Endothelial cell of hepatic sinusoid (primary cell): ENCODE measurements at regions not wholly inside any gene's neighbourhood (a gene's known extent, or its start where the extent isn't known, plus 50 kb on each side); places are given as distances from the start of the nearest gene placed in this dataset.
"Not testable (repeated sequence)": the region's sequence is repeated elsewhere in the genome, so short reads cannot be mapped to it uniquely, and the experiment has no call there.

Experiments
- in situ Hi-C: cut with HindIII; loops from 2 replicates; pipeline ENCODE4 v1.10.0; 2017; ENCODE audit warnings: low sequenced_read_pairs

DNA sequence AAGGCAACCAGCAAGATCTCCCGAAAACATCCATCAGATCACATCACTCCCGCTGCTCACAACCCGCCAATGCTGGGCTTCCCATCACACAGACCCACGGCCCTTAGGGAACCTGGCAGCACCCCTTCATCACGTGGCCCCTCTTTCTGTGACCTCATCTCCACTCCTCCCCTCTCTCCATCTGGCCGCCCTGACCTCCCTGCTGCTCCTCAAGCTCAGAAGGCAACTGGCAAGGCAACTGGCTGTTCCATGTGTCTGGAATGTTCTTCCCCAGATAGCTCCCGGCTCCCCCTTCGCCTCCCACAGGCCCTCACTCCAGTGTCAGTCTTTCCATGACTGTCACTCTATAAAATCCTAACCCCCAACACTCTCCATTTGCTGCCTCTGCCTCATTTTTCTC lies 113.0 kb upstream of the ERG start:
- in situ Hi-C loops: no loop called here

DNA sequence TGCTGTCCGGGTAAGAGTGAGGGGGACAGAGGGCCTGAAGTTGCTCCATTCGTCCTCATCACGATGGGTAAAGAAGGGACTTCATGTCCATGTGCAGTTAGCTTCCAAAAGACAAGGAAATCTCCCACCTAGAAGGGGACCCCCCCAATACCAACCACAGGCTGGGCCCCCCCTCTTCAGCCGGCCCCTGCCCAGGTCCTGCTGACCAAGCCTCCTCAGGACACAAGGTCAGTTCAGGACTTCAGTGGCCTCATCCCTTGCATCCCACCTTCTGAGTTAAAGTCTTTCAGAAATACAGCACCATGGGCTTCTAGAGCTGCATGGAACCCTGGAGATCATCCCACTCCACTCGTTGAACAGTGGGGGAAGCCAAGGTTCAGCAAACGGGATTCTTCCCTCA lies 115.4 kb upstream of the ERG start:
- in situ Hi-C loops: no loop called here

DNA sequence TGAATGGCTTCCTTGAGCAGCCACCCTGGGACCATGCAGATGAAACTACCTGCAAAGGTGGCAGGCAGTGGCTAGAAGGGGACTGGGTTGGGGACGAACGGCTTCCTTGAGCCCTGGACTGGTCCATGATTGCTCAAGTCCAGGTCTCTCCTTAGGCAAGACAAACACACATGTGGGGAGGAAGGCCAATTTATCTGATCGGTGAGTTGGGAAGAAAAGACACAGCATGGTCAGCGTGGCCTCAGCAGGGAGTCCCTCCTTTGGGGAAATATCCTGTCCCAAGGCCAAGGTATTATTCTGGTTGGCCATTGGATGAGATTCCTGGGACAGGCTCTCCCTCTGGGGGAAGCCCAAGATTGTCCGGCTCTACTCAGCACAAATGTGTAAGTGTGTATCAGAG lies 116.3 kb upstream of the ERG start:
- in situ Hi-C loops: no loop called here

DNA sequence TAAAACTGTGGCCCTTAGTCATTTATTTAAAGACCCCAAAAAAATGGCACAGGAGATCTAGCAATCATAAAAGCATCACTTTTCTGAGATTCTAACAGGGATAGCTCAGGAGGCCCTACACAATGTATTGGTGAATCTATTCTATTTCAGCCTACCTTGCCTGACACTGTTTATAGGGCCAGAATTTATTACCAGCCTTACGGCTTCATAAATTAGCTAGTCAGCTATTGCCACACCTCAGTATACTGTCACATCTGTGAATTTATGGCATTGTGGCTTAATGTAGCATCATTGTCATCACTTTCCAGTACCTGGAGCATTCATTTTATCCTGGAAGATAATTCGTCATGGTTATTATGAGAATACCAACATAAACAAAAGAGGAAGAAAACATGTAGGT lies 121.2 kb upstream of the ERG start:
- in situ Hi-C loops: no loop called here

DNA sequence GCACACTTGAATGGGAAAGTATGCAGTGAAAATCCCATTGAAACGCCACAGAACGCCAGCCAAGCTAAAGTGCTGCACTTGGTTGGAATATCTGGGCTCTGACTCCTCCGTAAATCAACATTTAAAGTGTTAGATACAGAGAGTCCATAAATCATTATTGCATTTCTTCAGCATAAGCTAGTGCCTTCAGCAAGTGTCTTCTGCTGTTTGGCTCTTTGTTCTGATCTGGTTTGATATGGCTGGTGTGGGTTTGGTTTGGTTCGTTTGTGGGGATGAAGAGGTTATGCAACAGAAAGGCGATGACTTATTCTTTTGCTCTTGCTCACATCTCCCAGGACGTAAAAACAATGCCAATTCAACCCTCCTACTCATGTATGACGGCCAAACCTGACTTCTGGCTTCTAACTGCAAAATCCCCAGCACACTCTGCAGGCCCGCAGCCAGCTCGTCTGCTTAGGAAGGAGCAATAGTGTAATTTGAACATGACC lies 121.8 kb upstream of the ERG start:
- in situ Hi-C loops: no loop called here

DNA sequence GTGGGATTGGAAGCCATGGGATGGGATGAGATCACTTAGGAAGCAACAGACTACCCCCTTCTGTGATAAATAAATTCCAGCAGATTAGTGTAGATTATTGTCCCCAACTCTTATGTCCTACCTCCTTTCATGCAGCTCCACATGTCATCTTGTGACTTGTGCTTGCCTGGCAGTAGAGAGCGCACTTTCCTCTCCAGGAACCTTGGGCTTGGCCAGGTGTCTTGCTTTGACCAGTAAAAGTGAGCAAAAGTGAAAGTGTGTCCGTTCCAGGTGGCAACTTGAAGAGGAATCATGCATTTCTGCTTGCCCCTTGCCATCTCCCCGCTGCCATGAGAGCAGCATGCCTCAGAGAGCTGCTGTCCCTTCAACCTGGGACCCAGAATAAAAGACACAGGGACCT lies 122.9 kb upstream of the ERG start:
- in situ Hi-C loops: no loop called here

DNA sequence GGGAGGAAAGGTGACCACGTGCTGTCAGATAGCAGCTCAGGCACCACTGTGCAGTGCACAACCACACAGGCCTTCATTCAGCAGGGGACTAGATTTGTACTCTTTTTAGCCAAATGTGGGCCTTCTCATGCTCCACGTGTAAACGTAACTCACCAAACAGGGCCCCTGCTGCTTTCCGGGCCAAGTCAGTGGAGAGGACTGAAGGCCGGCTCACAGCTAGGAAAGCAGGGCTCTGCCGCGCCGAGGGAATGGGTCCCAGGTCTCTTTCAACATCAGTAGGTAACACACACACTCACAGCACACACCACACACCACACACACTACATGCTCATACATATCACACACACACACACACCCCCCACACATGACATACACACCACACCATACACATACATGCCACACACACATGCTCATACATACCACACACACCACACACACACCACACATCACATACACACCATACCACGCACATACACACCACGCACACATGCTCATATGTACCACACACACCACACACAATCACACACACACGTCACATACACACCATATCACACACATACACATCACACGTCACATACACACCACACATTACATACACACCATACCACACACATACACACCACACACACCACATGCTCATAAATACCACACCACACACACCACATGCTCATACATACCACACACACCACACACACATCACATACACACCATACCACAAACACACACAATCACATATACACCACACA lies 124.0 kb upstream of the ERG start:
- in situ Hi-C loops: no loop called here

DNA sequence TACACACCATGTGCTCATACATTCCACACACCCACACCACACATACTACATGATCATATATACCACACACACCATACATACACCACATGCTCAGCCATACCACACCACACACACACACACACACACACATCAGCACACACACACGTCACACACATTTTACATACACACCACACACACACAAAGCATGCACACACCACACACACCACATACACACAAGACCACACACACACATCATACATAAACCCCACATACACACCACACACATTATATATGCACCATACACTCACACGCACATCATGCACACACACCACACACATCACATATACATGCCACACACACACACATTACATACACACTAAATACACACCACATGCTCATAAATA lies 124.5 kb upstream of the ERG start:
- in situ Hi-C loops: no loop called here

DNA sequence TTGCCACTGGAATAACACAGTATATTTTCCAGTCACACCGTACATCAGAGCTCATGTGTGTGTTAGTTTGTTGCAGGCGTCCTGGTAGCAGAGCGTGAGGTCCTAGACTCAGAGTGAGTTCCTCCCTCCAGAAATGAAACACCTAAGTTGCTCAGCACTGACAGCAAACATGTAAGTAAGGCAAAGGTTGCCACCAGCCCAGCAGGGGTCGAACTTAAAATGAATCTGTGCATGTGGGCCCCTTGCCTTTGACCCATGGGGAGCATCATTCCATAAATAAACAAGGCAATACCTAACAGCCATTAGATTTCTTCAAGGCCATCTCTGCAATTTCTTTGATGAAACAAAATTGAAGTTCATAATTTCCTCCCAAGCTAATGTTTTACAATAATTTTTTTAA lies 125.3 kb upstream of the ERG start:
- in situ Hi-C loops: no loop called here

DNA sequence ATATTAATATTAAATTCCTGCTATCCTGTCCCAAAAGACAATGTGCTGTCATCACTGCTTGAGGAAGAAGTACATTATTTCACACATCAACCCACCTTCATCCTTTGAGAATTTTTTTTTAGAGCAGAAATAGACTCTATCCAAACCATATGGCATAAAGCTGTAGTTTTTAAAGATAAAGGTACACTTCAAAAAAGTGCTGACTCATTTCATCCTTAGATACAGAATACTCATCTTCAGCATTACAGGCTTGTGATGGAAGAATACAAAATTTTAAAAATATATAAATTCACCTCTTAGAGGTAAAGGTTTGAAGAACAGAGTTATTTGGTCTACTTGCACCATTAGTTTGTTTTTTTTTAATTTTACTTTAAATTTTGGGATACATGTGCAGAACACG lies 126.7 kb upstream of the ERG start:
- in situ Hi-C loops: no loop called here

DNA sequence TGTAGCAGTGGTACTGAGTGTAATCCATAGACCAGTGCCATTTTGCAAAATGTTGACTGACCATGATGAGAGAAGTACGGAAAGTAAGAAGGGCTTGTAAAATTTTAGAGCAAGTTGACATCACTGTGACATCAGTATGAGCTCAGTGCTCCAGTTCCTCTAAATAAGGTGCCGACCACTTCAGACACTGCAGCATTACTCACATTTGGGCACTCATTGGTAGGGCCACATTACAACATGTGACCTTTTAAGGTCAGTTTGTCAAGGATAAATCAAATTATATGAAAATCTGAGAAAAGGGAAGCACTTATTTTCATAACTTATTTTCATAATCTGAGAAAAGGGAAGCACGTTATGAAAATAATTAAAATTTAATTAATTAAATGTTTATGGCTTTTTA lies 128.0 kb upstream of the ERG start:
- in situ Hi-C loops: no loop called here

DNA sequence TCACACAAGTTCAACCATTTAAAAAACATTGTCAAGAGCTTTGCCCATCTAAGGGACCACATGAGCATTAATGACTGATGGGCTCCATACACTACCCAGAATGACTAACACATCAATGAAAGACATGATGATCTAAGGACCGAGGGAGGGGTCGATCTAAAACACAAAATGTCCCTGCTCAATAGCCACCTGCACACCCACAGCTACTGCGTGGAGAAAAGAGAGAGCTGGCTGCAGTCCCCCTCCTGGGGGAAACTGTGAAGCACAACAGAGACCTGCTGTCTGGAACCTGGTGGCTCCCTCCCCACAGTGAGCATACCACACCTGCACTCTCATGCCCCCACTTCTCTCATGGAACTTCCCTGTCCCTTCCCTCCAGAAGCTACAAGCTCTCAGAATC lies 130.1 kb upstream of the ERG start:
- in situ Hi-C loops: no loop called here

DNA sequence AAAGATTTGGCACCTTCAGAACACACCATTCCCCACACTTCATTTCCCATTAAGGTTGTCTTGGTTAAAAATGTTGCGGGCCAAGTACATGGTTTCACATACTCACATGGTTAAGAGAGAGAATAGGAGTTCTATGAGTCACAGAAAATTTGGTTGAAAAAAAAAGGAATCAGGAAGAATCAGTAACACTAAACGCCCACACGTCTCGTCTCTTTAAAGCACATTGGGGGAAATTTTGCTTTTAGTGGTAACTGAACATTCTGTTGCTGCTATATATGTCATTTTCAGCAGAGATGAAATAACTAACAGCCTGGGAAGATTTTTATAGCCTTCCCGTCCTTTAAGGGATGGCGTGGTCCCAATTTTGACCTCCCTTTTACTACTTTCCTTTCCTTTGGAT lies 132.9 kb upstream of the ERG start:
- in situ Hi-C loops: loop anchor here (5.0 to 10.0 kb wide), 2 partner anchors 34 to 246 kb away; no protein-coding TSS in a partner anchor

DNA sequence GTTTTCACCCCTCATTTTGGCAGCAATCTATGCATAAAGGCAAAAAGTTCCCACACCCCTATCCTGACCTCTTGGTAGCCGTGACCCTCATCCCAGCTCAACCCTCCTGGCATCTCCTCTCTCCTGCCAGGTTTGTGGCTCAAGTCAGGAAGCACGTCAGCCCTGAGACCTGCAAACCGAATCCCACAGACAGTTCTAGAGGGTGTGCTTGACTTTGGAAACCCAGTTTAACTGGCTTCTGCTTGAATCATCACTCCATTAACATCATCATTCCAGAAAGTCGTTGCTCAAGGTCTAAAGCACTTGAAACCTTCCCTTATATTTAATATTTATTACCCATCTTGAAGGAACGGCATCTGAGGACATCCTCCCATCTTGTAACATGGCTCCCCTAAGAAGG lies 133.4 kb upstream of the ERG start:
- in situ Hi-C loops: loop anchor here (5.0 to 10.0 kb wide), 2 partner anchors 34 to 247 kb away; no protein-coding TSS in a partner anchor

DNA sequence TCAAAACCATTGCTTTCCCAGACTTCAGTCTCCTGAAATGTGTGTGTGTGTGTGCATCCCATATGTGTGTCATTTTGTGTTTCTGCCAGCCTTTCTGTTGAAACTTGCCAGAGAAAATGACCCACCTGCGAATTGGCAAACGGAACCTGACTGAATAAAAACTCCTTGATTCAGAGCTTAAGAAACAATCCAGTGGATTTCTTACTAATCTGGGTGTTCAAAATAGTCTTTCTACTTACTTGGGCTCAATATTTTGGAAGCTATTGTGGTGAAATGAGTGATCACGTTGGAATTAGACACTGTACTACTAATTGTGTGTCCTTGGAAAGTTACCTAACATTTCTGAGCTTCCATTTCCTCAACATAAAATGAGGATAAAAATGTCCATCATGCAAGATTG lies 138.9 kb upstream of the ERG start:
- in situ Hi-C loops: loop anchor here (5.0 to 10.0 kb wide), 2 partner anchors 50 to 252 kb away; no protein-coding TSS in a partner anchor

DNA sequence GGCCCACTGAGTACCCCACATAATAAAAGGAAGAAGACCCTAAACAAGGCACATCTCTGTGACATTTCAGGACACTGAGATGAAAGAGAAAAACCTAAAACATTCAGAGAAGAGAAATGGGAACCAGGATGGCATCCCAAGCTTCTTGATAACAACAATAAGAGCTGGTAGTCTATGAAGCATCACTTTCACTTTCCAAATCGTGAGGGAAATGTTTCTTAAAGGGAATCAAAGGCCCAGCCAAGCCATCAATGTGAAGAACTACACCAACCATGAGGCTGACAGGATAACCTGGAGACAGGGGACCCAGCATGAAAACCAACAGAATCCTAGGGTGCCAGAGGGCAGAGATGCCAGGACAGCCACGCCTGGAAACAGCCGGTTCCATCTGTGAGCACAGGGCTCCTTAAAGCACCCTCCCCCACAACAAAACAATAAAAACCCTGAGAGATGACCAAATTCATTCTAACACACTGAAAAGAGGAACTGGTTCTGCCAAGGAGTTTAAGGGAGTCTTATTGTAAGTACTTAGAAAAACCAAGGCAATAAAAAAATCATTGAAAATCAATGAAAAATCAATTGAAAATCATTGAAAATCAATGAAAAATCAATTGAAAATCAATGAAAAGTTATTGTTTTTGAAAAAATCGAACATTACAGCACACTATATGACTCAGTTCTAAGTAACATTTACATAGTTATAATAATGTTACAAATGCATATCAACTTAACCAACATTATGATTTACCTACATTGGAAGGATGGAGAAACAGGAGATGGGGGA lies 141.5 kb upstream of the ERG start:
- in situ Hi-C loops: loop anchor here (5.0 to 10.0 kb wide), 2 partner anchors 48 to 255 kb away; no protein-coding TSS in a partner anchor

DNA sequence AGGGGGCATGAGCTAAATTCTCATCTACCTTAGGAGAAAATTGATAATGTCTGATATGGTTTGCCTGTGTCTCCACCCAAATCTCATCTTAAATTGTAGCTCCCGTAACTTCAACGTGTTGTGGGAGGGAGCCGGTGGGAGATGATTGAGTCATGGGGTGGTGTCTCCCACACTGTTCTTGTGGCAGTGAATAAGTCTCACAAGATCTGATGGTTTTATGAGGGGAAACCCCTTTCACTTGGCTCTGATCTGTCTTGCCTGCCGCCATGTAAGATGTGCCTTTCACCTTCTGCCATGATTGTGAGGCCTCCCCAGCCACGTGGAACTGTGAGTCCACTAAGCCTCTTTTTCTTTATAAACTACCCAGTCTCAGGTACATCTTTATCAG lies 142.1 kb upstream of the ERG start:
- in situ Hi-C loops: not testable (repeated sequence)

DNA sequence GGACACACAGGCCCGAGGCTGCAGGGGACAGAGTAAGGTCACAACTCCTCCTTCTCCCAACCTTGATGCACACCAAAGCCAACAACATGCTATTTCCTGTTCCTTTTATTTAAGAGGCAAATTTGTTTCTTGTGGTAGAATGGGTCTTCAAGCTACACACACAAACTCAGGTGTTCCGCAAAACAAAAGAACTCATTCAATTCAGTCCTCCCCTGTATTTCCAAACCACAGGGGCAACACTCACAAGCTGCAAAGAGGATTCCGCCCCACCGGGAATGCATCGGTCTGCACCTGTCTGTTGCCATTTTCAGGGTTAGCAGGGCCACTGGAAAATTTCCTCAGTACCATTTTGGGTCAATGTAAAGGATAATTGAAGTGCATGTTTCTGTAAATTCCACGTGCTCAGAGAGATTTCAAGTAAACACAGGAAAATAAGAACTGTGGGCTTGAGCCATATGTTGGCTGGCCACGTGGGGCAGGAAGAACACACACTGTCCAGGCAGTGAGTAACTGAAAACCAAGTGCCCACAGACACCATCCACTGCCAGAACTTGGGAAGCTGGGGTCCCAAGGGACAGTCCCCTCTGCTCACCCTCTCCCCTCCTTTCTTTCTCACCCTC lies 145.2 kb upstream of the ERG start:
- in situ Hi-C loops: no loop called here

DNA sequence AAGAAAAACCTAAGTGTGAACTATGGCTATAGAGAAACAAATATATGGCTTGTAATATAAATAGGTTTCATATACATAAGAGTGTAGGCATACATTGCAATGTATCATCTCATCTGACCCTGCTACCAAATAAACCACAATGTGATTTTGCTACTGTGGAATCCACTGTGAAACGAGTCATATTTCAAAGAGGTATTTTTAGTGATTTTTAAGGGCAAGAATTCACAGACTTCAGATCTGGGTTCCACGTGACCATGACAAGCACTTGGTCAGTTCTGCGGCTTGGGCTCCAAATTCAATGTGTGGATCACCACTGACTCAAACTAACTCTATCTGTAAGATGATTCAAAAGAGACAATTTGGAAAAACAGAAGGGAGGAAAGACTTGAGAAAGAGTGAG lies 147.0 kb upstream of the ERG start:
- in situ Hi-C loops: no loop called here

DNA sequence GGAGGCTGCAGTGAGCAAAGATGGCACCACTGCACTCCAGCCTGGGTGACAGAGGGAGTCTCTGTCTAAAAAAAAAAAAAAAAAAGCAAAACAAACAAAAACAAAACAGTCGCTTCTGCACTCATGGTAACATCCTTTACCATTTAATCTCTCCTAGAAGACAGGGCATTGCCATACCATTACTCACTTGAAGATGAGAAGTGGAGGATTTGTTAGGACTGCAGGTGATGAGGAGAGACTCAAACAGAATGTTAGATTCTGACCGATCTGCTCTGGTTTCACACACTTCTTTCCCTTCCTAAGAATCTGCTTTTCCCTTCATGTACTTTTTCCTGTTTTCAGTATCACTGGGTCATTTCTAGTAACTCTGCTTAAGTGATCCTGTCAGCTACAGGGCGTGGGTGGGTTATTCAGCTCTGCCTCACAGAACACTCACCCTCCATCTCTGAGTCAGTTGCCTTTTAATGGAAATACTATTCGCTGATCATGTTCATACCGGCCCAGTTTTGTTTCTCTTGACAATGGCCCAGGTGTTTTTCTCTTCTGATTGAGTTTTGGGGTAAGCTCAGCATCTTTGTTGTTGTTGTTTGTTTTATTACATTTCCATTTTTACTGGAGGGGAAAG lies 148.0 kb upstream of the ERG start:
- in situ Hi-C loops: no loop called here

DNA sequence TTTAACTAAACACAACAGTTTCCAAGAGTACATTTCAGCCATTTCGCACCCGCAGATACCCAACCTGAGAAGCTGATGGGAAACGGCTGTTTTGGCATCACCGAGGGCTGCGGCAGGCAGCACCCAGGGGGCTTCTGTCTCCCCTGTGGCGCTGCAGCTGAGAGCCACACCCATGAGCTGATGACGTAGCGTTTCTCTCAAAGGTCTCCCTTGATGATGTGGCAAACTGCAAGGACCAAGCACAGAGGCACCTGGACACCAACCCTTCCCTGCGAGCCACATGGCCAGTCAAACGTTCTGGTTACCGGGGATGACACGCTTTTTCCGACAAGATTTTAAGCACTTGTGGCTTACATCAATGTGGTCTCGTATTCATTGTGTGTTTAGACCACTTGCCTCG lies 150.8 kb upstream of the ERG start:
- in situ Hi-C loops: no loop called here
